Kidney (tissue), 13 donors: ENCODE measurements at regions not wholly inside any gene's neighbourhood (a gene's known extent, or its start where the extent isn't known, plus 50 kb on each side); places are given as distances from the start of the nearest gene placed in this dataset.
A peak's percentile ranks its signal among the peaks of the same experiment; 100 is the strongest.

Source experiments
- DNase-seq, 5 donors: peaks; one replicate each; pipeline ENCODE4 v3.0.0-alpha.2; 2013 to 2020
- FAIRE-seq: peaks from 2 replicates; lab custom pipeline; 2012; peaks lifted over from hg19 to GRCh38; lab: Jason Lieb, UNC
- H3K27ac ChIP-seq, 2 donors: one replicate each; pipeline ENCODE4 v1.7.0; 2013; ENCODE audit warnings: low read depth in 2 of 2, low read length in 2 of 2, inconsistent platforms in 1 of 2
- H3K27me3 ChIP-seq: one replicate; pipeline ENCODE4 v1.7.1; 2013; ENCODE audit warnings: low read length, inconsistent platforms; ENCODE audit not compliant: control insufficient read depth, insufficient read depth
- H3K36me3 ChIP-seq, 3 donors: one replicate each; pipeline versions ENCODE4 v1.7.0 to v1.7.1; 2013; ENCODE audit warnings: low read length in 3 of 3, control low read depth in 1 of 3, inconsistent platforms in 1 of 3; ENCODE audit not compliant: insufficient read depth in 3 of 3, control insufficient read depth in 2 of 3
- H3K4me1 ChIP-seq, 3 donors: one replicate each; pipeline versions ENCODE4 v1.7.0 to v1.7.1; 2013; ENCODE audit warnings: low read length in 3 of 3, inconsistent platforms in 1 of 3, low read depth in 1 of 3; ENCODE audit not compliant: control insufficient read depth in 2 of 3, insufficient read depth in 2 of 3
- H3K4me3 ChIP-seq, 3 donors: one replicate each; pipeline versions ENCODE4 v1.7.0 to v1.8.1; 2013; ENCODE audit warnings: low read length in 3 of 3, control low read depth in 1 of 3, inconsistent platforms in 1 of 3
- H3K9ac ChIP-seq, 3 donors: one replicate each; pipeline versions ENCODE4 v1.7.0 to v1.7.1; 2013; ENCODE audit warnings: low read length in 3 of 3, control low read depth in 1 of 3, inconsistent platforms in 1 of 3
- H3K9me3 ChIP-seq, 3 donors: one replicate each; pipeline versions ENCODE4 v1.7.0 to v1.7.1; 2013; ENCODE audit warnings: low read length in 3 of 3, control low read depth in 1 of 3, inconsistent platforms in 1 of 3; ENCODE audit not compliant: control insufficient read depth in 2 of 3, insufficient read depth in 1 of 3
- intact Hi-C: fragments of 100-400 bp; cut with DNase I; formaldehyde crosslinking; loops from one replicate; pipeline ENCODE4 v1.11.1; 2022
- TF ChIP-seq, protein P1 (sequence below): IDR thresholded peaks from 3 replicates; pipeline ENCODE4 v1.5.1; 2012; ENCODE audit warnings: mild to moderate bottlenecking, moderate library complexity, borderline replicate concordance; ENCODE audit not compliant: insufficient read depth; ENCODE audit errors: extremely low read depth
- donor health status: control.
- donor health status: control.
- donor health status: control.
- donor health status: control.
- donor health status: control.
- donor health status: DM: yes; HTN: yes; CAD: no.
- donor health status: Normal renal cell carcinoma (clear cell type).

DNA sequence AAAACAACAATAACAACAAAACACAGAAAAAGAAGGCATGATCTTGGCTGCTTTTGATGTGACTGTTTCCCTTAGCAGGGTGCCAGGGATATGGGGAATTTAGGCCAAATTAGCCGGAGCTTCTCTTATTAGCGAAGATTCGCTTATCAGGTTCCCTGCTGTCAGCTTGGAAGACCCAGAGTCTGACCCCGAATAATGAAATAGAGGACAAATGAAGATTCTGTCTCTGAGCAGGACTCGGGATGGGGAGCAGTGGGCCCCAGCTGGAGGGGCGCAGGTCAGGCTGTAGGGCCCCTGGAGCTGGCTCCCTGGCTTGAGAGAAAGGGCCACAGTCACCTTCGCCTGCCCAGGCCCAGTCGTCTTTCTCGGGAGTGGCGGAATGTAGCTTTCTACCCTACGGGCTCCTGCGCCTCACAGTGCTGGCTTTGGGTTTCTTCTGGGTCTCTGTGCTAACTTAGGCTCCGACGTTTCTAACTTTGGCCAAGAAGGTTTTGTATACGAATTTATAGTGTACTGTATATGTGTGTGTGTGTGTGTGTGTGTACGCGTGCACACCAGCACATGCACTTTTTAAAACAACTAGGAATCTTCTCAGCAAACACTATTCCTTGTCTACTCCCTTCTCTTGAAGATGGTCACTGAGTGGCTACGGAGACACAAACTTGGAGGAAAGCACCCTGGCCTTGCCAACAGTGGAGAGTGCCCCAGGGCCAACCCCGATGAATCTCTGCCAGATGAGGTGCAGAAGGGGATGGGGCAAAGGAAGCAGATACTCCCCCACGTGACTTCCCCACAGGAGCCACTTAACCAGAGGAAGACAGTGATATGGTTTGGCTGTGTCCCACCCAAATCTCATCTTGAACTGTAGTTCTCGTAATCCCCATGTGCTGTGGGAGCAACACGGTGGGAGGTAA lies 195.6 kb upstream of the COPS8 start:
- H3K36me3 ChIP-seq, result no peaks in the 10 kb centered on the region
- no peak overlapping the region for H3K4me3 ChIP-seq
- TF ChIP-seq, protein P1, sequence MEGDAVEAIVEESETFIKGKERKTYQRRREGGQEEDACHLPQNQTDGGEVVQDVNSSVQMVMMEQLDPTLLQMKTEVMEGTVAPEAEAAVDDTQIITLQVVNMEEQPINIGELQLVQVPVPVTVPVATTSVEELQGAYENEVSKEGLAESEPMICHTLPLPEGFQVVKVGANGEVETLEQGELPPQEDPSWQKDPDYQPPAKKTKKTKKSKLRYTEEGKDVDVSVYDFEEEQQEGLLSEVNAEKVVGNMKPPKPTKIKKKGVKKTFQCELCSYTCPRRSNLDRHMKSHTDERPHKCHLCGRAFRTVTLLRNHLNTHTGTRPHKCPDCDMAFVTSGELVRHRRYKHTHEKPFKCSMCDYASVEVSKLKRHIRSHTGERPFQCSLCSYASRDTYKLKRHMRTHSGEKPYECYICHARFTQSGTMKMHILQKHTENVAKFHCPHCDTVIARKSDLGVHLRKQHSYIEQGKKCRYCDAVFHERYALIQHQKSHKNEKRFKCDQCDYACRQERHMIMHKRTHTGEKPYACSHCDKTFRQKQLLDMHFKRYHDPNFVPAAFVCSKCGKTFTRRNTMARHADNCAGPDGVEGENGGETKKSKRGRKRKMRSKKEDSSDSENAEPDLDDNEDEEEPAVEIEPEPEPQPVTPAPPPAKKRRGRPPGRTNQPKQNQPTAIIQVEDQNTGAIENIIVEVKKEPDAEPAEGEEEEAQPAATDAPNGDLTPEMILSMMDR, result no peak
- no peak for FAIRE-seq
- peak in 1 of 5 donors; percentile 24 for DNase-seq
- peaks cover 0 to 14% (median 14%) of the 10 kb centered on the region in 3 donors for H3K4me1 ChIP-seq
- no peaks in the 10 kb centered on the region for H3K9me3 ChIP-seq
- intact Hi-C loops, result no loop called here
- H3K27me3 ChIP-seq, result no peaks in the 10 kb centered on the region
- H3K27ac ChIP-seq, result no peak overlapping the region
- H3K9ac ChIP-seq, result no peak overlapping the region

DNA sequence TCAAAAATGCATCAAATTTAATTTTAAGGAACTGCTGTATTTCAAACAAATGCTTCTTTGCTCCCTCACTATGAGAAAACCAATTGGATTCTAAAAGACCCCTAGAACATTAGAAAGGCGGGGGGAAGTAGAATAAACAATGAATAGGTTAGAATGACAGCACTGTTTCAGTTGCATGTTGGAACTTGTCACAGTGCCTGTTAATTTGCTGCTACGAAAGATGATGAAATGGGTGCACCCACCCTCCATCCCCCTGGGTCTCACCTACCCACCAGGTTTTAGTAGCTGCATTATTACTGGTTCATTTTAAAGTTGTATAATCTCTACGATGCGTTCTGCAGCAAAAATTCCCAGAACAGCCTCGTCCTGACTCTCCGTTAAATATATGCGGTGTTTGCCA lies 193.0 kb upstream of the COPS8 start:
- no peaks in the 10 kb centered on the region for H3K27me3 ChIP-seq
- no peak overlapping the region for H3K27ac ChIP-seq
- H3K9me3 ChIP-seq, result no peaks in the 10 kb centered on the region
- H3K4me1 ChIP-seq, result peaks cover 0 to 14% (median 14%) of the 10 kb centered on the region in 3 donors
- no peak for DNase-seq
- no peak for FAIRE-seq
- no peak overlapping the region for H3K9ac ChIP-seq
- H3K36me3 ChIP-seq, result no peaks in the 10 kb centered on the region
- H3K4me3 ChIP-seq, result no peak overlapping the region
- TF ChIP-seq, protein P1, result no peak
- intact Hi-C loops, result no loop called here

DNA sequence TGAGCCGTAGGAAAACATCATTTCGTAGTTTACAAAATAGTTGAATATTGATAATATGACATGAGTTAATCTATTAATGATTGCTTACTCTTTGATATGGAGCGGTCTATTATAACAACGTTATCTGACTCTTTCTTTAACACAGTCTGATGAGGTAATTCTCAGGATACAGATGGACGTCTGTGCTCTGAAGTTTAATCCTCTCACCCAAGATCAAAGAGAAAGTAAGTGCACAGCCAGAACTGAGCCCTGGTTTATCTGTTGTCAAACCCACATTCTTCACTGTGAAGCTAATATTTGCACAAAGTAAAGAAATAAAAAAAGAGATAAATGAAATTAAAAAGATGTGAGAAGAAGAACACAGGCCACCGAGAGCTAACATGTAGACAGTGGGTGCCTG lies 190.9 kb upstream of the COPS8 start:
- intact Hi-C loops, result no loop called here
- TF ChIP-seq, protein P1, result no peak
- Histone ChIP-seq H3K4me3 (no peak overlapping the region), H3K36me3 (no peaks in the 10 kb centered on the region), H3K27me3 (no peaks in the 10 kb centered on the region), H3K9me3 (no peaks in the 10 kb centered on the region), H3K9ac (no peak overlapping the region), H3K4me1 (no peaks in the 10 kb centered on the region), H3K27ac (no peak overlapping the region)
- no peak for DNase-seq
- no peak for FAIRE-seq
